Endothelial cell of umbilical vein (primary cell): ENCODE measurements at regions not wholly inside any gene's neighbourhood (a gene's known extent, or its start where the extent isn't known, plus 50 kb on each side); places are given as distances from the start of the nearest gene placed in this dataset.
A peak's percentile ranks its signal among the peaks of the same experiment; 100 is the strongest.

Source experiments
- BruUV-seq: library from RNA; stranded (reverse); fragments of 400-500 nt; replicated peaks from 2 replicates; lab custom pipeline; 2021; lab: Mats Ljungman, UMichigan
- CTCF ChIA-PET: fragments of 300-600, 350-600 bp; sonication (Branson Sonifier 250); formaldehyde crosslinking; loops from one replicate; lab custom pipeline; 2021; ENCODE audit warnings: antibody characterized with exemption, inconsistent platforms; lab: Charles Lee
- POLR2A ChIA-PET: fragments of 300-600, 350-600 bp; sonication (Branson Sonifier 250); formaldehyde crosslinking; loops from one replicate; lab custom pipeline; 2021; ENCODE audit warnings: antibody characterized with exemption, inconsistent platforms; lab: Charles Lee
- DNase-seq: peaks from one replicate; pipeline ENCODE4 v3.0.0-alpha.2; 2011; ENCODE audit warnings: low read depth, low spot score
- FAIRE-seq: peaks from 2 replicates; lab custom pipeline; 2011; peaks lifted over from hg19 to GRCh38; lab: Jason Lieb, UNC
- H2AFZ ChIP-seq: 2 replicates; pipeline ENCODE4 v1.6.0; 2012; ENCODE audit warnings: low read depth, low read length, control low read depth, inconsistent platforms
- H3K27ac ChIP-seq: 2 replicates; pipeline ENCODE4 v1.5.1; 2011; ENCODE audit warnings: low read depth, mild to moderate bottlenecking, control low read depth, low read length, moderate library complexity; ENCODE audit not compliant: insufficient read depth
- H3K27me3 ChIP-seq, 2 experiments: 2 replicates each; pipeline versions ENCODE4 v1.6.0 to v1.6.1; 2011; ENCODE audit warnings: low read length in 2 of 2, mixed read lengths in 1 of 2; ENCODE audit not compliant: control insufficient read depth in 2 of 2, insufficient read depth in 2 of 2
- H3K36me3 ChIP-seq, 2 experiments: 2 replicates in 1 of 2; 3 replicates in 1 of 2; pipeline ENCODE4 v1.5.1; 2011; ENCODE audit warnings: low read length in 2 of 2, mild to moderate bottlenecking in 1 of 2, moderate library complexity in 1 of 2; ENCODE audit not compliant: control insufficient read depth in 2 of 2, insufficient read depth in 2 of 2; ENCODE audit errors: extremely low read depth in 1 of 2
- H3K4me1 ChIP-seq: 3 replicates; pipeline ENCODE4 v1.5.1; 2011; ENCODE audit warnings: mild to moderate bottlenecking, low read length; ENCODE audit not compliant: control insufficient read depth, insufficient read depth; ENCODE audit errors: extremely low read depth
- H3K4me2 ChIP-seq: 2 replicates; pipeline ENCODE4 v1.6.1; 2011; ENCODE audit warnings: low read length, control low read depth, mixed read lengths; ENCODE audit not compliant: insufficient read depth
- H3K4me3 ChIP-seq, 3 experiments: fragments of 200-600 bp in 1 of 3; sonication (generic), shearing (Covaris generic) in 1 of 3; replicated peaks in 1 of 3; 2 replicates each; pipeline ENCODE4 v1.5.1; 2011 to 2016; ENCODE audit warnings: control low read depth in 3 of 3, low read length in 3 of 3, mild to moderate bottlenecking in 2 of 3, inconsistent platforms in 1 of 3, low read depth in 1 of 3, moderate library complexity in 1 of 3; ENCODE audit not compliant: insufficient read depth in 1 of 3
- H3K79me2 ChIP-seq: 2 replicates; pipeline ENCODE4 v1.6.0; 2012; ENCODE audit warnings: low read length, inconsistent platforms; ENCODE audit not compliant: control insufficient read depth, insufficient read depth
- H3K9ac ChIP-seq: replicated peaks from 2 replicates; pipeline ENCODE3; 2011; ENCODE audit warnings: low read length, control low read depth; ENCODE audit not compliant: insufficient read depth; ENCODE audit errors: extremely low read depth
- H3K9me1 ChIP-seq: replicated peaks from 3 replicates; pipeline ENCODE4 v1.6.0; 2011; ENCODE audit warnings: mild to moderate bottlenecking, low read length; ENCODE audit not compliant: control insufficient read depth, insufficient read depth; ENCODE audit errors: extremely low read depth
- H3K9me3 ChIP-seq: replicated peaks from 2 replicates; pipeline ENCODE4 v1.5.1; 2012; ENCODE audit warnings: low read length, inconsistent platforms; ENCODE audit not compliant: control insufficient read depth, insufficient read depth
- H4K20me1 ChIP-seq: replicated peaks from 2 replicates; pipeline ENCODE3; 2011; ENCODE audit warnings: mild to moderate bottlenecking, low read length; ENCODE audit not compliant: control insufficient read depth, insufficient read depth; ENCODE audit errors: extremely low read depth
- EZH2 ChIP-seq: IDR thresholded peaks from 2 replicates; pipeline ENCODE4 v1.6.1; 2012; ENCODE audit warnings: borderline replicate concordance, low read depth, mild to moderate bottlenecking, moderate library complexity, low read length, inconsistent platforms; ENCODE audit not compliant: severe bottlenecking
- GATA2 ChIP-seq: IDR thresholded peaks from 2 replicates; pipeline ENCODE4 v1.7.0; 2011; ENCODE audit warnings: low read depth, mild to moderate bottlenecking, moderate library complexity, mixed read lengths, low read length; ENCODE audit not compliant: insufficient read length, insufficient read depth
- JUN ChIP-seq: IDR thresholded peaks from 2 replicates; pipeline ENCODE4 v1.6.1; 2011; ENCODE audit warnings: borderline replicate concordance, low read depth; ENCODE audit not compliant: insufficient read length, insufficient read depth
- MYC ChIP-seq: IDR thresholded peaks from one replicate; pipeline ENCODE4 v1.6.1; 2011; ENCODE audit warnings: mild to moderate bottlenecking, low read depth, low read length
- POLR2A ChIP-seq: IDR thresholded peaks from 2 replicates; pipeline ENCODE4 v1.6.1; 2012; ENCODE audit warnings: low read depth, mild to moderate bottlenecking, control low read depth, low read length
- POLR2AphosphoS5 ChIP-seq: IDR thresholded peaks from 2 replicates; pipeline ENCODE4 v1.6.1; 2012; ENCODE audit warnings: low read depth, mild to moderate bottlenecking, control low read depth, low read length, moderate library complexity; ENCODE audit not compliant: insufficient read depth
- dilution Hi-C: fragments of 300-500 bp; cut with MboI; formaldehyde crosslinking; loops from one replicate; pipeline ENCODE4 v1.15.0; 2019; ENCODE audit warnings: low sequenced_read_pairs; ENCODE audit not compliant: extremely low pct_ligation_motif_present
- intact Hi-C: fragments of 100-400 bp; cut with micrococcal nuclease; formaldehyde crosslinking; loops from one replicate; pipeline ENCODE4 v1.10.0; 2022
- TF ChIP-seq, protein P1 (sequence below), 2 donors: IDR thresholded peaks; 1 replicate in 1 of 2; 2 replicates in 1 of 2; pipeline ENCODE4 v1.5.1; 2011; ENCODE audit warnings: low read length in 2 of 2, mild to moderate bottlenecking in 2 of 2, moderate library complexity in 2 of 2, control low read depth in 1 of 2, inconsistent platforms in 1 of 2, low read depth in 1 of 2; ENCODE audit not compliant: insufficient read depth in 1 of 2; ENCODE audit errors: extremely low read depth in 1 of 2

- Histone ChIP-seq H3K4me2 (no peak overlapping the region), H2AFZ (no peak overlapping the region), H4K20me1 (no peaks in the 10 kb centered on the region), H3K79me2 (no peaks in the 10 kb centered on the region), H3K9me3 (no peaks in the 10 kb centered on the region), H3K4me3 (no peak overlapping the region), H3K36me3 (no peaks in the 10 kb centered on the region), H3K9me1 (no peaks in the 10 kb centered on the region), H3K9ac (no peak overlapping the region), H3K27me3 (no peaks in the 10 kb centered on the region), H3K27ac (no peak overlapping the region), H3K4me1 (no peaks in the 10 kb centered on the region)
- TF ChIP-seq MYC: no peak
- TF ChIP-seq GATA2: no peak
- no peak for TF ChIP-seq EZH2
- TF ChIP-seq, protein P1, sequence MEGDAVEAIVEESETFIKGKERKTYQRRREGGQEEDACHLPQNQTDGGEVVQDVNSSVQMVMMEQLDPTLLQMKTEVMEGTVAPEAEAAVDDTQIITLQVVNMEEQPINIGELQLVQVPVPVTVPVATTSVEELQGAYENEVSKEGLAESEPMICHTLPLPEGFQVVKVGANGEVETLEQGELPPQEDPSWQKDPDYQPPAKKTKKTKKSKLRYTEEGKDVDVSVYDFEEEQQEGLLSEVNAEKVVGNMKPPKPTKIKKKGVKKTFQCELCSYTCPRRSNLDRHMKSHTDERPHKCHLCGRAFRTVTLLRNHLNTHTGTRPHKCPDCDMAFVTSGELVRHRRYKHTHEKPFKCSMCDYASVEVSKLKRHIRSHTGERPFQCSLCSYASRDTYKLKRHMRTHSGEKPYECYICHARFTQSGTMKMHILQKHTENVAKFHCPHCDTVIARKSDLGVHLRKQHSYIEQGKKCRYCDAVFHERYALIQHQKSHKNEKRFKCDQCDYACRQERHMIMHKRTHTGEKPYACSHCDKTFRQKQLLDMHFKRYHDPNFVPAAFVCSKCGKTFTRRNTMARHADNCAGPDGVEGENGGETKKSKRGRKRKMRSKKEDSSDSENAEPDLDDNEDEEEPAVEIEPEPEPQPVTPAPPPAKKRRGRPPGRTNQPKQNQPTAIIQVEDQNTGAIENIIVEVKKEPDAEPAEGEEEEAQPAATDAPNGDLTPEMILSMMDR (IDR thresholded peaks at IDR 0.05; ENCODE audit: extremely low read depth in 1 of 2, insufficient read depth in 1 of 2, low read depth in 1 of 2, low read length in 2 of 2): no peak
- no peak for TF ChIP-seq POLR2A
- TF ChIP-seq POLR2AphosphoS5: no peak
- TF ChIP-seq JUN: no peak
- ChIA-PET POLR2A (no interaction called here), CTCF (interaction anchor here (1.6 to 10.2 kb wide), 2 partner anchors 11 to 603 kb away, joined by 4 to 297 read pairs; no protein-coding TSS in a partner anchor)
- DNase-seq (no peak), FAIRE-seq (no peak)
- intact Hi-C loops (no loop called here), dilution Hi-C loops (no loop called here)
- BruUV-seq: no TSS peak
Measured at GRCh38 chr7:125663961-125664360, 734.3 kb upstream of the POT1 start.

- POLR2A ChIA-PET: no interaction called here
- no peaks in the 10 kb centered on the region for H3K36me3 ChIP-seq
- no peaks in the 10 kb centered on the region for H3K9me1 ChIP-seq
- no peaks in the 10 kb centered on the region for H3K79me2 ChIP-seq
- H3K27me3 ChIP-seq: no peaks in the 10 kb centered on the region
- intact Hi-C loops (no loop called here), dilution Hi-C loops (no loop called here)
- no peaks in the 10 kb centered on the region for H3K9me3 ChIP-seq
- TF ChIP-seq POLR2AphosphoS5 (no peak), JUN (no peak)
- CTCF ChIA-PET: no interaction called here
- no peak overlapping the region for H3K27ac ChIP-seq
- H4K20me1 ChIP-seq: no peaks in the 10 kb centered on the region
- no peaks in the 10 kb centered on the region for H3K4me1 ChIP-seq
- BruUV-seq: no TSS peak
- no peak overlapping the region for H2AFZ ChIP-seq
- no peak overlapping the region for H3K9ac ChIP-seq
- FAIRE-seq (no peak), DNase-seq (peak; percentile 61)
- H3K4me2 ChIP-seq: no peak overlapping the region
- no peak overlapping the region for H3K4me3 ChIP-seq
Measured at GRCh38 chr7:125661677-125662076, 732.1 kb upstream of the POT1 start.
